Mesenchymal stem cell (in vitro differentiated cells and primary cell): ENCODE measurements at regions not wholly inside any gene's neighbourhood (a gene's known extent, or its start where the extent isn't known, plus 50 kb on each side); places are given as distances from the start of the nearest gene placed in this dataset.
A peak's percentile ranks its signal among the peaks of the same experiment; 100 is the strongest.

Source experiments
- DNase-seq: peaks from one replicate; pipeline ENCODE4 v3.0.0-alpha.2; 2013
- H2AFZ ChIP-seq: one replicate; pipeline ENCODE4 v1.6.1; 2013; ENCODE audit warnings: low read depth, mild to moderate bottlenecking, control low read depth, inconsistent platforms, low read length, moderate library complexity
- H2AK5ac ChIP-seq: 2 replicates; pipeline ENCODE4 v1.6.1; 2013; ENCODE audit warnings: low read length, moderate library complexity, mild to moderate bottlenecking, inconsistent platforms; ENCODE audit not compliant: severe bottlenecking
- H2BK120ac ChIP-seq: one replicate; pipeline ENCODE4 v1.6.1; 2013; ENCODE audit warnings: low read depth, mild to moderate bottlenecking, inconsistent platforms, low read length, moderate library complexity
- H2BK12ac ChIP-seq, 2 experiments: one replicate each; pipeline ENCODE4 v1.6.1; 2013; ENCODE audit warnings: inconsistent platforms in 2 of 2, low read length in 2 of 2, mild to moderate bottlenecking in 2 of 2, moderate library complexity in 2 of 2, control low read depth in 1 of 2
- H2BK15ac ChIP-seq: one replicate; pipeline ENCODE4 v1.6.1; 2013; ENCODE audit warnings: mild to moderate bottlenecking, low read depth, inconsistent platforms; ENCODE audit not compliant: poor library complexity, severe bottlenecking
- H2BK5ac ChIP-seq: 2 replicates; pipeline ENCODE4 v1.6.1; 2013; ENCODE audit warnings: low read depth, mild to moderate bottlenecking, low read length, control low read depth, inconsistent platforms; ENCODE audit not compliant: poor library complexity, severe bottlenecking
- H3K14ac ChIP-seq, 2 experiments: one replicate each; pipeline ENCODE4 v1.6.1; 2013; ENCODE audit warnings: inconsistent platforms in 2 of 2, low read length in 2 of 2, control low read depth in 1 of 2, mild to moderate bottlenecking in 1 of 2, moderate library complexity in 1 of 2
- H3K18ac ChIP-seq, 2 experiments: one replicate each; pipeline ENCODE4 v1.6.1; 2013; ENCODE audit warnings: inconsistent platforms in 2 of 2, low read length in 2 of 2, control low read depth in 1 of 2, low read depth in 1 of 2, mild to moderate bottlenecking in 1 of 2
- H3K23ac ChIP-seq, 2 experiments: one replicate each; pipeline ENCODE4 v1.6.1; 2013; ENCODE audit warnings: inconsistent platforms in 2 of 2, low read length in 2 of 2, mild to moderate bottlenecking in 2 of 2, moderate library complexity in 2 of 2, control low read depth in 1 of 2
- H3K27ac ChIP-seq: 2 replicates; pipeline ENCODE4 v1.5.1; 2013; ENCODE audit warnings: mild to moderate bottlenecking, moderate library complexity, low read length, control low read depth, inconsistent platforms; ENCODE audit not compliant: poor library complexity, severe bottlenecking
- H3K27me3 ChIP-seq, 2 experiments: 2 replicates each; pipeline versions ENCODE4 v1.6.1 to v1.7.0; 2013; ENCODE audit warnings: low read length in 2 of 2, mild to moderate bottlenecking in 2 of 2, moderate library complexity in 2 of 2, control low read depth in 1 of 2, inconsistent platforms in 1 of 2; ENCODE audit not compliant: control insufficient read depth in 1 of 2, insufficient read depth in 1 of 2
- H3K36me3 ChIP-seq, 2 experiments: 2 replicates each; pipeline versions ENCODE4 v1.6.1 to v1.7.0; 2013; ENCODE audit warnings: low read length in 2 of 2, control low read depth in 1 of 2, inconsistent platforms in 1 of 2, low read depth in 1 of 2, mild to moderate bottlenecking in 1 of 2; ENCODE audit not compliant: insufficient read depth in 2 of 2, control insufficient read depth in 1 of 2
- H3K4ac ChIP-seq, 2 experiments: one replicate each; pipeline ENCODE4 v1.6.1; 2013; ENCODE audit warnings: inconsistent platforms in 2 of 2, low read length in 2 of 2, mild to moderate bottlenecking in 2 of 2, moderate library complexity in 2 of 2, control low read depth in 1 of 2, low read depth in 1 of 2
- H3K4me1 ChIP-seq: 2 replicates; pipeline ENCODE4 v1.6.1; 2013; ENCODE audit warnings: low read depth, low read length, control low read depth; ENCODE audit not compliant: control insufficient read depth, insufficient read depth
- H3K4me2 ChIP-seq: 2 replicates; pipeline ENCODE4 v1.6.1; 2013; ENCODE audit warnings: low read length, mild to moderate bottlenecking, inconsistent platforms; ENCODE audit not compliant: poor library complexity, severe bottlenecking
- H3K4me3 ChIP-seq, 2 experiments: 2 replicates each; pipeline versions ENCODE4 v1.5.1 to v1.7.0; 2013; ENCODE audit warnings: low read length in 2 of 2, mild to moderate bottlenecking in 2 of 2, control low read depth in 1 of 2, low read depth in 1 of 2; ENCODE audit not compliant: insufficient read depth in 1 of 2
- H3K79me1 ChIP-seq: replicated peaks from 2 replicates; pipeline ENCODE4 v1.6.1; 2013; ENCODE audit warnings: mild to moderate bottlenecking, control low read depth, low read length, inconsistent platforms; ENCODE audit not compliant: poor library complexity, severe bottlenecking
- H3K9ac ChIP-seq: 2 replicates; pipeline ENCODE4 v1.7.0; 2013; ENCODE audit warnings: mild to moderate bottlenecking, low read length, moderate library complexity
- H3K9me3 ChIP-seq: 2 replicates; pipeline ENCODE4 v1.7.0; 2013; ENCODE audit warnings: mild to moderate bottlenecking, low read length; ENCODE audit not compliant: control insufficient read depth
- H4K8ac ChIP-seq: one replicate; pipeline ENCODE4 v1.6.1; 2013; ENCODE audit warnings: inconsistent platforms, mild to moderate bottlenecking, low read length, moderate library complexity
- H4K91ac ChIP-seq: one replicate; pipeline ENCODE4 v1.6.1; 2013; ENCODE audit warnings: mild to moderate bottlenecking, low read length, inconsistent platforms
- WGBS: methylation state at CpG from one replicate; pipeline ENCODE4 v1.1.7; 2013; ENCODE audit warnings: mixed read lengths; 5-methylcytosine and 5-hydroxymethylcytosine counted together

DNA sequence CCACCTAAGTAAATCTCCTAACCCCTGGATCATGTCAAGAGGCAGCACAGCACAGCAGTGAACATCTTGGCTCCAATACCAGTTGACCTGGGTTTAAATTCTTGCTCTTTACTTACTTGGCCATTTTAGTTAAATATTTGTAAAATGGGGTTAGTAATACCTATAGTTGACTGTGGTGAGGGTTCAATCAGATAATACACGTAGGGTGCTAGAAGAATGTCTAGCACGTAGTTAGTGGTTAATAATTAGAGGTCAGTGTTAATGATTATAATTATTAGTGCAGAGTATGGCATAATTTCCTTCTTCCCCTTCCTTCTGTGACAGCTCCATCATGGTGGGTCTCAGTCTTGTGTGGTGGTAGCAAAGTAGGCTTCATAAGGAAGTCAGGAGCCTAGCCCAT lies 520.8 kb downstream of the INSC start:
- Histone ChIP-seq H4K91ac (no peak overlapping the region), H3K27ac (no peak overlapping the region), H2BK12ac (no peak overlapping the region), H2BK15ac (no peak overlapping the region), H3K4me3 (no peak overlapping the region), H3K79me1 (no peaks in the 10 kb centered on the region), H3K14ac (no peak overlapping the region), H3K4ac (no peak overlapping the region), H2AFZ (no peak overlapping the region), H3K27me3 (peaks cover 0 to 38% of the 10 kb centered on the region in 2 experiments), H3K36me3 (no peaks in the 10 kb centered on the region), H3K23ac (no peak overlapping the region), H2BK120ac (no peak overlapping the region), H3K4me2 (no peak overlapping the region), H4K8ac (no peak overlapping the region), H3K18ac (no peak overlapping the region), H3K9ac (no peak overlapping the region), H2AK5ac (no peak overlapping the region), H2BK5ac (no peak overlapping the region), H3K9me3 (peaks cover 8% of the 10 kb centered on the region), H3K4me1 (no peaks in the 10 kb centered on the region)
- no peak for DNase-seq
- 81% methylated on average over 2 of the region's 2 CpGs for WGBS

DNA sequence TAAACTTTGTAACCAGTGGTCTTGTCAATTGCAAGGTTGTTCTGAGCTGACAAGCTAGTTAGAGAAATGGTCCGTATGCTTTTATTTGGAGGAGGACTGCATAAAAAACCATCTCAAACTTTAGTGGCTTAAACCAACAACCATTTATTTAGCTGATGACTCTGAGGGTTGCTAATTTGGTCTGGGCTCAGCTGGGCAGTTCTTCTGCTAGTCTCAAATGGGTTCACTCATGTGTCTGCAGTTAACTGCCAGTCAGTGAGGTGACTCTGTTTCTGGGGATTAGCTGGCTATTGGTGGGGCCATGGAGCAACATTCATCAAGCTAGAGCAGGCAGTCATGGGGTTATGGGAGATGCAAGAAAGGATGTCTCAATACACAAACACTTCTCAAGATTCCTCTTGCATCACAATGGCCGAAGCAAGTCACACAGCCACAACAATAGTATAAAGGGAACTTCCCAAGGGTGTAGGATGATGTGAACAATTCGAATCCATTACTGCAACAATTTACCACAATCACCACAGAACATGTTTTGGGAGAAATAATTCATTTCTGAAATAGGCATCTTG lies 521.9 kb downstream of the INSC start:
- Histone ChIP-seq H2AK5ac (no peak overlapping the region), H3K4me1 (no peaks in the 10 kb centered on the region), H2BK5ac (no peak overlapping the region), H3K18ac (no peak overlapping the region), H3K9me3 (peaks cover 8% of the 10 kb centered on the region), H2AFZ (no peak overlapping the region), H3K27me3 (peaks cover 0 to 42% of the 10 kb centered on the region in 2 experiments), H3K14ac (no peak overlapping the region), H3K4me3 (no peak overlapping the region), H3K9ac (no peak overlapping the region), H3K23ac (no peak overlapping the region), H2BK12ac (no peak overlapping the region), H3K4ac (no peak overlapping the region), H3K79me1 (no peaks in the 10 kb centered on the region), H4K91ac (no peak overlapping the region), H4K8ac (no peak overlapping the region), H2BK15ac (no peak overlapping the region), H3K27ac (no peak overlapping the region), H2BK120ac (no peak overlapping the region), H3K4me2 (no peak overlapping the region), H3K36me3 (no peaks in the 10 kb centered on the region)
- DNase-seq: no peak
- 83% methylated on average over 2 of the region's 3 CpGs for WGBS

DNA sequence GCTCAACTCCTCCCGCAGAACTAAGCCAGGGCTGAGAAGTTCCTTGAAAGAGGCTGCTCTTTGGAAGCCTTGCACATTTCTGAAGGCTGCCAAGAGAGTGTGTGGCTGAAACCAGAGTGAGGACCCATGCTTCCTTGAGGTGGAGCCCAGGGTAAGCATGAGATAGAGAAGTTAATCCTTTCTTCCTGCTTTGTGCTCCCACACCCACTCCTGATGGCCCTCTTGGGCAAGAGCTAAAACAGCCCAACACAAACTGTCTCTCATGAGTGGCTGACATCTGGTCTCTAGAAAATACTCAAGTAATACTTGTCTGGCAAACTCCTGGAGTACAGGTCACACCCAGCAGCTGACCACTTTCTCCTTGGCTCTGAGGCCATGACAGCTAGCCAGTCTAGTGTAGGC lies 523.7 kb downstream of the INSC start:
- H3K4me1 ChIP-seq: no peaks in the 10 kb centered on the region
- H3K79me1 ChIP-seq: no peaks in the 10 kb centered on the region
- H3K4ac ChIP-seq: no peak overlapping the region
- H2BK5ac ChIP-seq: no peak overlapping the region
- H3K27me3 ChIP-seq: peaks cover 0 to 40% of the 10 kb centered on the region in 2 experiments
- H4K8ac ChIP-seq: no peak overlapping the region
- no peaks in the 10 kb centered on the region for H3K36me3 ChIP-seq
- H2AFZ ChIP-seq: no peak overlapping the region
- H3K18ac ChIP-seq: peak overlapping the region; percentile 25 to 37
- H3K9me3 ChIP-seq: peaks cover 8% of the 10 kb centered on the region
- H3K14ac ChIP-seq: no peak overlapping the region
- peak; percentile 40 for DNase-seq
- H3K4me2 ChIP-seq: no peak overlapping the region
- no peak overlapping the region for H2BK120ac ChIP-seq
- no peak overlapping the region for H3K4me3 ChIP-seq
- 100% methylated on average over 1 of the region's 1 CpG for WGBS
- no peak overlapping the region for H4K91ac ChIP-seq
- no peak overlapping the region for H2AK5ac ChIP-seq
- no peak overlapping the region for H3K9ac ChIP-seq
- no peak overlapping the region for H2BK15ac ChIP-seq
- no peak overlapping the region for H3K27ac ChIP-seq
- no peak overlapping the region for H3K23ac ChIP-seq
- no peak overlapping the region for H2BK12ac ChIP-seq

DNA sequence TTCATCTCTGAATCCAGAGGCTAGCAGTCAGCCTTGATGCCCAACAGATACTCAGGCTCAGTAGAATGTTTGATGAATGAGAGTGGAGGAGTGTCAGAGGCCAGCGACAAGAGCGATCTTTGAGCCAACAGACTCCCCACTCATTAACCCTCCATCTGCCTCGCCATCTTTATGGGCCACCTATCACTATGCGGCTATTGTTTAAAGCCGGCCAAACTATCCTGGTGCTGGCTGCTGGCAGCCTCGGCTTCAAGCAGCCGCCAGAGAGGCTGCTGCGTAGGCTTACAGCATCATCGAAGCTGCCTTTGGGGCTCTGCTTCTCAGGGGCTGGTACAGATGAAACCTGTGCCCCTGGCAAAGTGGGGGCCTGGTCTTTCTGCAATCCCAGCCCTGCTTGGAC lies 525.6 kb downstream of the INSC start:
- 77% methylated on average over 9 of the region's 9 CpGs for WGBS
- H2BK15ac ChIP-seq: no peak overlapping the region
- H3K9ac ChIP-seq: no peak overlapping the region

More for the DNA sequence above, 525.6 kb downstream of the INSC start:
- H2AK5ac ChIP-seq: no peak overlapping the region
- no peak overlapping the region for H4K91ac ChIP-seq
- no peak for DNase-seq
- no peaks in the 10 kb centered on the region for H3K36me3 ChIP-seq
- H3K4me2 ChIP-seq: no peak overlapping the region
- no peak overlapping the region for H2BK5ac ChIP-seq
- no peak overlapping the region for H2AFZ ChIP-seq
- no peak overlapping the region for H3K23ac ChIP-seq
- H3K4me3 ChIP-seq: no peak overlapping the region
- H3K18ac ChIP-seq: no peak overlapping the region
- H3K4ac ChIP-seq: no peak overlapping the region
- H3K9me3 ChIP-seq: peaks cover 8% of the 10 kb centered on the region
- no peak overlapping the region for H3K14ac ChIP-seq
- H3K27me3 ChIP-seq: peaks cover 7 to 46% of the 10 kb centered on the region in 2 experiments
- H3K4me1 ChIP-seq: no peaks in the 10 kb centered on the region
- no peaks in the 10 kb centered on the region for H3K79me1 ChIP-seq
- peak overlapping the region in 1 of 2 experiments; percentile 59 for H2BK12ac ChIP-seq
- H4K8ac ChIP-seq: peak overlapping the region; percentile 27
- H3K27ac ChIP-seq: no peak overlapping the region
- no peak overlapping the region for H2BK120ac ChIP-seq
